IMR-90 (cell line): ENCODE measurements at regions not wholly inside any gene's neighbourhood (a gene's known extent, or its start where the extent isn't known, plus 50 kb on each side); places are given as distances from the start of the nearest gene placed in this dataset.

Experiments used
- CTCF ChIP-seq: conservative IDR thresholded peaks from 2 replicates; pipeline ENCODE4 v1.5.1; 2012; ENCODE audit warnings: mild to moderate bottlenecking, low read depth, low read length, improper control_type of control experiment
- POLR2A ChIP-seq: IDR thresholded peaks from 2 replicates; pipeline ENCODE4 v1.6.1; 2012; ENCODE audit warnings: mild to moderate bottlenecking, low read depth, low read length

DNA sequence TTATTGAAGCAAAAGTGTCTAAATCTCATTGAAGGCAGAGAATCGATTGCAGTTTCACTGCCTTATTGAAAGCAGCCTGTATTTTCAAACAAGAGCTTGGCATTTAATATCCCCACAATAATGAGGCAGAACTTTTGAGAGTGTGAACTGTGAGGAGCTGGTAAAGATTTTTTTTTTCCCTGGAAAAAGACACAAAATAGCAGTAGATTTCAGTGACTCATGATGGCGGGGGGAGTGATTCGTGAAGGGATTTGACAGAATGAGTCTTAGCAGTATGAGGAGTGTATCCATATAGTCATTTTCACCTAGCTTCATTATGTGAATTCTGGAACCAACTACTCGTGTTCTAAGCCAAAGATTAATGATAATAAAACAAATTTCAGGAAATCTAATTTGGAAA, 242.9 kb downstream of the ARL6IP6 start:
- TF ChIP-seq CTCF, result no peak
- TF ChIP-seq POLR2A, result no peak
